Breast epithelium (tissue), 4 donors: ENCODE measurements at regions not wholly inside any gene's neighbourhood (a gene's known extent, or its start where the extent isn't known, plus 50 kb on each side); places are given as distances from the start of the nearest gene placed in this dataset.

Experiments used
- DNase-seq, 2 donors: peaks; one replicate each; pipeline ENCODE4 v3.0.0-alpha.2; 2019; ENCODE audit warnings: low spot score in 2 of 2
- H3K27ac ChIP-seq, 2 donors: fragments of 200-600 bp; sonication (generic) in 1 of 2; one replicate each; pipeline ENCODE4 v1.5.1; 2016 to 2019; ENCODE audit warnings: mild to moderate bottlenecking in 1 of 2
- H3K27me3 ChIP-seq, 2 donors: fragments of 200-600 bp; sonication (generic) in 1 of 2; one replicate each; pipeline versions ENCODE4 v1.5.1 to v1.6.0; 2017 to 2019; ENCODE audit warnings: control low read depth in 1 of 2, mild to moderate bottlenecking in 1 of 2
- H3K36me3 ChIP-seq: fragments of 200-600 bp; one replicate; pipeline ENCODE4 v1.5.1; 2019
- H3K4me1 ChIP-seq, 2 donors: fragments of 200-600 bp; sonication (generic); one replicate each; pipeline ENCODE4 v1.5.1; 2016 to 2019; ENCODE audit warnings: control low read depth in 1 of 2
- H3K4me3 ChIP-seq, 3 donors: fragments of 200-600 bp; sonication (generic); 1 replicate in 2 of 3; 2 replicates in 1 of 3; pipeline ENCODE4 v1.5.1; 2016 to 2019; ENCODE audit warnings: mild to moderate bottlenecking in 3 of 3, moderate library complexity in 2 of 3
- H3K9me3 ChIP-seq, 2 donors: fragments of 200-600 bp; sonication (generic) in 1 of 2; one replicate each; pipeline ENCODE4 v1.5.1; 2016 to 2019; ENCODE audit warnings: control low read depth in 1 of 2
- CTCF ChIP-seq, 3 donors: fragments of 450-650 bp; IDR thresholded peaks; one replicate each; pipeline ENCODE4 v1.5.1; 2016 to 2017; ENCODE audit warnings: antibody characterized with exemption in 3 of 3, mild to moderate bottlenecking in 3 of 3, moderate library complexity in 3 of 3
- POLR2A ChIP-seq: fragments of 450-650 bp; IDR thresholded peaks from one replicate; pipeline ENCODE4 v1.6.1; 2016; ENCODE audit warnings: antibody characterized with exemption, mild to moderate bottlenecking, moderate library complexity
- POLR2AphosphoS5 ChIP-seq, 3 donors: sonication (generic); formaldehyde crosslinking; IDR thresholded peaks; one replicate each; pipeline ENCODE4 v1.6.1; 2017; ENCODE audit warnings: antibody characterized with exemption in 3 of 3
- intact Hi-C: fragments of 100-400 bp; cut with DNase I; formaldehyde crosslinking; loops from one replicate; pipeline ENCODE4 v1.15.1; 2023; ENCODE audit warnings: low total_unique reads

- Histone ChIP-seq H3K27me3 (no peaks in the 10 kb centered on the region), H3K9me3 (peaks cover 4 to 5% of the 10 kb centered on the region in 2 donors), H3K36me3 (no peaks in the 10 kb centered on the region), H3K4me3 (no peak overlapping the region), H3K27ac (no peak overlapping the region), H3K4me1 (no peaks in the 10 kb centered on the region)
- no peak for DNase-seq
- TF ChIP-seq POLR2AphosphoS5 (IDR thresholded peaks at IDR 0.05) (no peak), CTCF (IDR thresholded peaks at IDR 0.05) (no peak), POLR2A (no peak)
- intact Hi-C loops: no loop called here
These were observed 103.7 kb upstream of the ZNF521 start for GRCh38 chr18:25455646-25456045.

- H3K36me3 ChIP-seq: no peaks in the 10 kb centered on the region
- no peaks in the 10 kb centered on the region for H3K4me1 ChIP-seq
- DNase-seq: no peak
- no peaks in the 10 kb centered on the region for H3K27me3 ChIP-seq
- no peak overlapping the region for H3K4me3 ChIP-seq
- no peak overlapping the region for H3K27ac ChIP-seq
- TF ChIP-seq POLR2AphosphoS5 (IDR thresholded peaks at IDR 0.05) (no peak), POLR2A (no peak), CTCF (IDR thresholded peaks at IDR 0.05) (no peak)
- intact Hi-C loops: no loop called here
- H3K9me3 ChIP-seq: peaks cover 5 to 7% of the 10 kb centered on the region in 2 donors
These were observed 103.2 kb upstream of the ZNF521 start for GRCh38 chr18:25455159-25455558.

- intact Hi-C loops: loop anchor here (5.0 kb wide), 1 partner anchor 487 kb away; no protein-coding TSS in a partner anchor
These were observed 102.8 kb upstream of the ZNF521 start for GRCh38 chr18:25454730-25455129.

DNA sequence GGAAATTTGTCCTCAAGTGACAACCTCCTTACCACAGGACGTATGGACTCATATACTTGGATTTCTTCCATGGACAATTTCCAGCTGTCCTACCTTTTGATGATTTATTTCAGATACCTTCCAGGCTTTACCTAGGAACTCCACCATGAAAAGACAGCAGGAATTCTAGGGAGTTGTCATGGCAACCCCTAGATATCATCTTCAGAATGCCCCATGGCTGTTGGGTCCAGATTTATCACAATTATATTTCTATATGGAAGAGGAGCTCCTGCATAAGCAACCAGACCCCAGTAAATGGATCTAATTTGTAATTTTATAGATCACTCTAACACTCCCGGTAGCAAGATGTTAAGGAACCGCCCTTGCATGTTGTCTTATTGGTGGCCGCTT is 102.3 kb upstream of the ZNF521 start:
- H3K4me3 ChIP-seq: no peak overlapping the region
- no peaks in the 10 kb centered on the region for H3K36me3 ChIP-seq
- no peaks in the 10 kb centered on the region for H3K27me3 ChIP-seq
- peaks cover 5 to 7% of the 10 kb centered on the region in 2 donors for H3K9me3 ChIP-seq
- no peak overlapping the region for H3K27ac ChIP-seq
- no peak for TF ChIP-seq CTCF (IDR thresholded peaks at IDR 0.05)
- no peak for TF ChIP-seq POLR2AphosphoS5 (IDR thresholded peaks at IDR 0.05)
- TF ChIP-seq POLR2A: no peak
- H3K4me1 ChIP-seq: no peaks in the 10 kb centered on the region
- intact Hi-C loops: loop anchor here (5.0 kb wide), 1 partner anchor 487 kb away; no protein-coding TSS in a partner anchor
- no peak for DNase-seq

More at GRCh38 chr18:25454730-25455129, 102.8 kb upstream of the ZNF521 start:
- Histone ChIP-seq H3K36me3 (no peaks in the 10 kb centered on the region), H3K9me3 (peaks cover 5 to 7% of the 10 kb centered on the region in 2 donors), H3K4me1 (no peaks in the 10 kb centered on the region), H3K27me3 (no peaks in the 10 kb centered on the region), H3K4me3 (no peak overlapping the region), H3K27ac (no peak overlapping the region)
- TF ChIP-seq POLR2A (no peak), POLR2AphosphoS5 (IDR thresholded peaks at IDR 0.05) (no peak), CTCF (IDR thresholded peaks at IDR 0.05) (no peak)
- DNase-seq: no peak

- DNase-seq: peak in 1 of 2 donors; percentile 32
- Histone ChIP-seq H3K4me3 (no peak overlapping the region), H3K27me3 (no peaks in the 10 kb centered on the region), H3K9me3 (peaks cover 5 to 7% of the 10 kb centered on the region in 2 donors), H3K27ac (no peak overlapping the region), H3K36me3 (no peaks in the 10 kb centered on the region), H3K4me1 (no peaks in the 10 kb centered on the region)
- intact Hi-C loops: loop anchor here (5.0 kb wide), 1 partner anchor 486 kb away; no protein-coding TSS in a partner anchor
- TF ChIP-seq POLR2AphosphoS5 (IDR thresholded peaks at IDR 0.05) (no peak), POLR2A (no peak), CTCF (IDR thresholded peaks at IDR 0.05) (no peak)
These were observed 101.7 kb upstream of the ZNF521 start for GRCh38 chr18:25453556-25454269.
